ENCODE measurements at regions not wholly inside any gene's neighbourhood (a gene's known extent, or its start where the extent isn't known, plus 50 kb on each side); places are given as distances from the start of the nearest gene placed in this dataset.

DNA sequence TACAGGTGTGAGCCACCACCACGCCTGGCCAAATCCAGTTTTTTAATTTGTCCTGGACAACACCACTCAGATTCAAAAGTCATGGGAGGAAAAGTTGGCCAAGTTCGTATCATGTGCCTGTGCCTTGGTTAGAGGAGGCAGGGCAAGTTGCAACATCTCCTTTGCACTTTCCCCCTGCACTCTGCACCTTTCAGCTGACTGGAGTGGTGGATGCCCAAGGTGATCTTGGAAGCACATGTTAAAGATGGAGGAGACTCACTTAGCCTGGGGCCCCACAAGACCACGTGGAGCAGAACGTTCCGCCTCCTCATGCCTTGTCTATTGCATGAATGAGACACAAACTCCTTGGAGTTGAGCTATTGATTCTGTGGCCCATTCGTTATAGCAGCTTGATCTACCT is 82.1 kb upstream of the FZD10 start:
- no peak overlapping the region for H3K4me3 ChIP-seq
- H3K27ac ChIP-seq, result no peak overlapping the region
- H3K4me2 ChIP-seq, result no peak overlapping the region
- no peak for DNase-seq (ENCODE audit: low spot score)
- H4K20me1 ChIP-seq (ENCODE audit: insufficient read depth, poor library complexity, severe bottlenecking), result no peaks in the 10 kb centered on the region
- no peaks in the 10 kb centered on the region for H3K36me3 ChIP-seq (replicated peaks; ENCODE audit: insufficient read depth, low read depth)
- H3K9me3 ChIP-seq (ENCODE audit: low read depth), result no peaks in the 10 kb centered on the region
- 58% methylated on average over 6 of the region's 6 CpGs for WGBS (ENCODE audit: low lambda C conversion rate, missing lambda C conversion rate)
- H3K9me2 ChIP-seq (replicated peaks; ENCODE audit: insufficient read depth), result no peaks in the 10 kb centered on the region
- H3K27me3 ChIP-seq, result peaks cover 8% of the 10 kb centered on the region
- TF ChIP-seq, protein P1, sequence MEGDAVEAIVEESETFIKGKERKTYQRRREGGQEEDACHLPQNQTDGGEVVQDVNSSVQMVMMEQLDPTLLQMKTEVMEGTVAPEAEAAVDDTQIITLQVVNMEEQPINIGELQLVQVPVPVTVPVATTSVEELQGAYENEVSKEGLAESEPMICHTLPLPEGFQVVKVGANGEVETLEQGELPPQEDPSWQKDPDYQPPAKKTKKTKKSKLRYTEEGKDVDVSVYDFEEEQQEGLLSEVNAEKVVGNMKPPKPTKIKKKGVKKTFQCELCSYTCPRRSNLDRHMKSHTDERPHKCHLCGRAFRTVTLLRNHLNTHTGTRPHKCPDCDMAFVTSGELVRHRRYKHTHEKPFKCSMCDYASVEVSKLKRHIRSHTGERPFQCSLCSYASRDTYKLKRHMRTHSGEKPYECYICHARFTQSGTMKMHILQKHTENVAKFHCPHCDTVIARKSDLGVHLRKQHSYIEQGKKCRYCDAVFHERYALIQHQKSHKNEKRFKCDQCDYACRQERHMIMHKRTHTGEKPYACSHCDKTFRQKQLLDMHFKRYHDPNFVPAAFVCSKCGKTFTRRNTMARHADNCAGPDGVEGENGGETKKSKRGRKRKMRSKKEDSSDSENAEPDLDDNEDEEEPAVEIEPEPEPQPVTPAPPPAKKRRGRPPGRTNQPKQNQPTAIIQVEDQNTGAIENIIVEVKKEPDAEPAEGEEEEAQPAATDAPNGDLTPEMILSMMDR (IDR thresholded peaks at IDR 0.05; ENCODE audit: poor library complexity), result no peak
- TF ChIP-seq EZH2phosphoT487 (IDR thresholded peaks at IDR 0.05; ENCODE audit: low read depth, severe bottlenecking, unreplicated experiment) (no peak), EZH2 (IDR thresholded peaks at IDR 0.05; ENCODE audit: borderline replicate concordance) (no peak)
- no peaks in the 10 kb centered on the region for H3K4me1 ChIP-seq (ENCODE audit: insufficient read depth)
- H2AFZ ChIP-seq, result no peak overlapping the region
- H3K79me2 ChIP-seq, result no peaks in the 10 kb centered on the region

DNA sequence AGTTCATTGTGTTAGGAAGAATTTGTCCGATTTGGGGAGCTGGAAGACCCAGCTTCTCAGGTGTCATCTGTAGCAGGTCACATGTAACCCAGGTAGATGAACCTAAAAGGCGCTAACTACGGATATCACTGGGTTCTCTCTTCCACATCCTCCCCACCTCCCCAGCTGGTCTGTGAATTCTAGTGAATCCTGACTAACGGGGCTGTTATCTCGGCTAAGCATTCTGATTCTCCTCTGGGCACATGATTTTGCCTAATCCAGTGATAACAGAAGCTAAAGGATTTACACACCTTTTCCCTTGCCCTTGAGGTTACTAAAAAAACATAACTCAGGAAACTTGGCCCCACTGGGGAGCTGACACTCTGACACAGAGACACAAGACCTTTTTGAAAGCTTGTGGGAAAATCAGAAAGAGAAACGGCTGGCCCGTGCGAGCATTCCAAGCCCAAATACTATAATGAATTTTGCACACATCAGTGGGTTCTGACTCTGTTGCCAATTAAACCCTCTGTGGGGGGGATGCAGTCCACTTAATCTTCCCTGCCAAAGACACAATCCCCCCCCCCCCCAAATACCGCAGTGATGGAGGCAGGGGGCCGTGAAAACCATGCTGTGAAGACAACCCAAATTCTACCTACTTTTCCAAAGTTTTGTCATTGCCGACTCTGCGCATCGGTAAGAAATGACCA is 81.0 kb upstream of the FZD10 start:
- Histone ChIP-seq H3K4me3 (no peak overlapping the region), H4K20me1 (ENCODE audit: insufficient read depth, poor library complexity, severe bottlenecking) (no peaks in the 10 kb centered on the region), H3K4me1 (ENCODE audit: insufficient read depth) (no peaks in the 10 kb centered on the region), H3K4me2 (no peak overlapping the region), H3K27ac (no peak overlapping the region), H3K9me3 (ENCODE audit: low read depth) (no peaks in the 10 kb centered on the region), H2AFZ (no peak overlapping the region), H3K36me3 (replicated peaks; ENCODE audit: insufficient read depth, low read depth) (no peaks in the 10 kb centered on the region), H3K9me2 (replicated peaks; ENCODE audit: insufficient read depth) (no peaks in the 10 kb centered on the region), H3K79me2 (no peaks in the 10 kb centered on the region), H3K27me3 (peaks cover 8% of the 10 kb centered on the region)
- DNase-seq (ENCODE audit: low spot score), result no peak
- WGBS (ENCODE audit: low lambda C conversion rate, missing lambda C conversion rate), result 55% methylated on average over 13 of the region's 13 CpGs
- TF ChIP-seq EZH2 (IDR thresholded peaks at IDR 0.05; ENCODE audit: borderline replicate concordance), result no peak
- no peak for TF ChIP-seq EZH2phosphoT487 (IDR thresholded peaks at IDR 0.05; ENCODE audit: low read depth, severe bottlenecking, unreplicated experiment)
- TF ChIP-seq, protein P1 (IDR thresholded peaks at IDR 0.05; ENCODE audit: poor library complexity), result no peak

DNA sequence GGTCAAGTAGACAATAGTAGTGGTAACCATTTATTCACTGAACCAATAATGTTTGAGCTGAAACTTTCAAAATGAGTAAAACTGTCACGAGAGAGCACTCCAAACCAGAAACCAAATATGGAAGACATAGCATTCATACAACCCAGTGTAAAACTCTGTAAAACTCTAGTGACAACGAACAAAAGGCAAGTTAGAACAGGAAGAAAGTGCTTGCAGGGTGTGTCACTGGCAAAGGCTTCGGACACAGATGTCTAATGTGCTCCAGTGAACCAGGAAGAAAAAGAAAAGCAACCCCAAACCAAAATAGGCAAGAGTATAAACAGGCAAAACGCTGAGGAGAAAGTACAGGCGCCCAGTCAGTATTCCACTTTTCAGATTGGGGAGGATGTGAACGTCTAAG is 79.3 kb upstream of the FZD10 start:
- Histone ChIP-seq H3K79me2 (no peaks in the 10 kb centered on the region), H3K4me3 (no peak overlapping the region), H2AFZ (no peak overlapping the region), H3K9me2 (replicated peaks; ENCODE audit: insufficient read depth) (no peaks in the 10 kb centered on the region), H3K27me3 (peaks cover 8% of the 10 kb centered on the region), H3K4me1 (ENCODE audit: insufficient read depth) (peaks cover 4% of the 10 kb centered on the region), H4K20me1 (ENCODE audit: insufficient read depth, poor library complexity, severe bottlenecking) (no peaks in the 10 kb centered on the region), H3K27ac (no peak overlapping the region), H3K9me3 (ENCODE audit: low read depth) (no peaks in the 10 kb centered on the region), H3K36me3 (replicated peaks; ENCODE audit: insufficient read depth, low read depth) (no peaks in the 10 kb centered on the region), H3K4me2 (no peak overlapping the region)
- DNase-seq (ENCODE audit: low spot score), result no peak
- TF ChIP-seq EZH2 (IDR thresholded peaks at IDR 0.05; ENCODE audit: borderline replicate concordance) (no peak), EZH2phosphoT487 (IDR thresholded peaks at IDR 0.05; ENCODE audit: low read depth, severe bottlenecking, unreplicated experiment) (no peak)
- TF ChIP-seq, protein P1 (IDR thresholded peaks at IDR 0.05; ENCODE audit: poor library complexity), result no peak
- WGBS (ENCODE audit: low lambda C conversion rate, missing lambda C conversion rate), result 88% methylated on average over 6 of the region's 6 CpGs

All from hepatocyte (in vitro differentiated cells).